OCI-LY3 (cell line): ENCODE measurements at regions not wholly inside any gene's neighbourhood (a gene's known extent, or its start where the extent isn't known, plus 50 kb on each side); places are given as distances from the start of the nearest gene placed in this dataset.

Experiments
- H2AFZ ChIP-seq: fragments of 200-600, 300-600 bp; shearing (Covaris generic); 2 replicates; pipeline ENCODE4 v1.6.0; 2014; ENCODE audit warnings: antibody characterized with exemption, low read depth, low read length
- H3K27ac ChIP-seq: fragments of 200-600, 300-600 bp; sonication (generic); 2 replicates; pipeline ENCODE4 v1.5.1; 2014; ENCODE audit warnings: mild to moderate bottlenecking, low read length, moderate library complexity, mixed read lengths
- H3K27me3 ChIP-seq: fragments of 200-600, 300-600 bp; sonication (generic); 2 replicates; pipeline ENCODE4 v1.6.1; 2014; ENCODE audit warnings: low read depth, low read length, mixed read lengths
- H3K36me3 ChIP-seq: fragments of 200-600, 300-600 bp; sonication (generic); replicated peaks from 2 replicates; pipeline ENCODE3; 2014; ENCODE audit warnings: low read depth, low read length, mixed read lengths
- H3K4me1 ChIP-seq: fragments of 300-600, 200-600 bp; sonication (generic); 2 replicates; pipeline ENCODE4 v1.6.1; 2014; ENCODE audit warnings: low read length, mixed read lengths
- H3K4me2 ChIP-seq: fragments of 200-600, 300-600 bp; sonication (generic); 2 replicates; pipeline ENCODE4 v1.6.1; 2014; ENCODE audit warnings: low read length, mixed read lengths
- H3K4me3 ChIP-seq: fragments of 300-600, 200-600 bp; sonication (generic); 2 replicates; pipeline ENCODE4 v1.5.1; 2014; ENCODE audit warnings: antibody characterized with exemption, mild to moderate bottlenecking, low read length, moderate library complexity
- H3K79me2 ChIP-seq: fragments of 300-600, 200-600 bp; shearing (Covaris generic); 2 replicates; pipeline ENCODE4 v1.6.1; 2014; ENCODE audit warnings: mild to moderate bottlenecking, low read length, mixed read lengths
- H3K9ac ChIP-seq: fragments of 300-600, 200-600 bp; shearing (Covaris generic); 2 replicates; pipeline ENCODE4 v1.6.0; 2014; ENCODE audit warnings: mild to moderate bottlenecking, low read length, moderate library complexity
- H3K9me3 ChIP-seq: fragments of 200-600, 300-600 bp; shearing (Covaris generic); 2 replicates; pipeline ENCODE4 v1.6.1; 2014; ENCODE audit warnings: low read length, mixed read lengths; ENCODE audit not compliant: insufficient read depth
- H4K20me1 ChIP-seq: fragments of 200-600, 300-600 bp; sonication (generic); 2 replicates; pipeline ENCODE4 v1.6.1; 2016; ENCODE audit warnings: low read length, mixed read lengths; ENCODE audit not compliant: insufficient read depth
- EZH2phosphoT487 ChIP-seq: fragments of 200-600 bp; shearing (Covaris generic); IDR thresholded peaks from 2 replicates; pipeline ENCODE4 v1.6.1; 2018; ENCODE audit warnings: antibody characterized with exemption, mixed run types, low read depth
- TF ChIP-seq, protein P1 (sequence below): fragments of 200-600, 300-600 bp; sonication (generic); IDR thresholded peaks from 2 replicates; pipeline ENCODE4 v1.5.1; 2014; ENCODE audit warnings: antibody characterized with exemption, low read length, low read depth

DNA sequence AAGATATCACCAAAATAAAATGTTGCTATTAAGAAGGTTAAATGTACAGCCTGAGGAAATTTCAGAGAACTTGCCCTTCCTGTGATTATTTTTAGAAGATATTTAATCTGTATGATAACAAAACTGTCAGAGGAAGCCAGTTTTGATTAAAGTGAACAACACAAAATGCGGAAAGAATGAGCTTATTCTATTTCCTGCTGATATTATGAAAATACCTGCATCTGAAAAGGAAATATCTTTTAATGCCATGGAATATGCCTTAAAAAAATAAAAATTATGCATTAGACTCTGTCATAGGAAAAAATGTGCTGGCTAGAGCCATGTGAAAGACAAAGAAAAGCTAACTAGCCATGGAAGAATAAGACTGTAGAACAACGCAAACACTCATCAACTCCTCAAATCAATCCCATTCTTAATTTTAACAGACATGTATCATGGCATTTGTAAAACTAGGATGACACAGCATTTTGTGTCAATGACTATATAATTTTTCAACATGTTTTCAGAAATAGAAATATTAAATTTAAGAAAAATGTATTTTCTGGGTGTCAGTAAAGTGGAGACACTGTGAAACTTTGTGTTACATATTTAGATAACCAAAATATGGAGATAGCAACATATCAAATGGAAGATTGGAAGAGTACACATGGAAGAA is 1768.2 kb downstream of the SUCLG1 start:
- H4K20me1 ChIP-seq, result no peaks in the 10 kb centered on the region
- H2AFZ ChIP-seq, result no peak overlapping the region
- no peak for TF ChIP-seq EZH2phosphoT487
- TF ChIP-seq, protein P1, sequence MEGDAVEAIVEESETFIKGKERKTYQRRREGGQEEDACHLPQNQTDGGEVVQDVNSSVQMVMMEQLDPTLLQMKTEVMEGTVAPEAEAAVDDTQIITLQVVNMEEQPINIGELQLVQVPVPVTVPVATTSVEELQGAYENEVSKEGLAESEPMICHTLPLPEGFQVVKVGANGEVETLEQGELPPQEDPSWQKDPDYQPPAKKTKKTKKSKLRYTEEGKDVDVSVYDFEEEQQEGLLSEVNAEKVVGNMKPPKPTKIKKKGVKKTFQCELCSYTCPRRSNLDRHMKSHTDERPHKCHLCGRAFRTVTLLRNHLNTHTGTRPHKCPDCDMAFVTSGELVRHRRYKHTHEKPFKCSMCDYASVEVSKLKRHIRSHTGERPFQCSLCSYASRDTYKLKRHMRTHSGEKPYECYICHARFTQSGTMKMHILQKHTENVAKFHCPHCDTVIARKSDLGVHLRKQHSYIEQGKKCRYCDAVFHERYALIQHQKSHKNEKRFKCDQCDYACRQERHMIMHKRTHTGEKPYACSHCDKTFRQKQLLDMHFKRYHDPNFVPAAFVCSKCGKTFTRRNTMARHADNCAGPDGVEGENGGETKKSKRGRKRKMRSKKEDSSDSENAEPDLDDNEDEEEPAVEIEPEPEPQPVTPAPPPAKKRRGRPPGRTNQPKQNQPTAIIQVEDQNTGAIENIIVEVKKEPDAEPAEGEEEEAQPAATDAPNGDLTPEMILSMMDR, result no peak
- H3K27ac ChIP-seq, result no peak overlapping the region
- H3K9ac ChIP-seq, result no peak overlapping the region
- no peaks in the 10 kb centered on the region for H3K27me3 ChIP-seq
- H3K36me3 ChIP-seq, result no peaks in the 10 kb centered on the region
- no peak overlapping the region for H3K4me2 ChIP-seq
- no peaks in the 10 kb centered on the region for H3K4me1 ChIP-seq
- H3K9me3 ChIP-seq, result no peaks in the 10 kb centered on the region
- H3K79me2 ChIP-seq, result no peaks in the 10 kb centered on the region
- no peak overlapping the region for H3K4me3 ChIP-seq

DNA sequence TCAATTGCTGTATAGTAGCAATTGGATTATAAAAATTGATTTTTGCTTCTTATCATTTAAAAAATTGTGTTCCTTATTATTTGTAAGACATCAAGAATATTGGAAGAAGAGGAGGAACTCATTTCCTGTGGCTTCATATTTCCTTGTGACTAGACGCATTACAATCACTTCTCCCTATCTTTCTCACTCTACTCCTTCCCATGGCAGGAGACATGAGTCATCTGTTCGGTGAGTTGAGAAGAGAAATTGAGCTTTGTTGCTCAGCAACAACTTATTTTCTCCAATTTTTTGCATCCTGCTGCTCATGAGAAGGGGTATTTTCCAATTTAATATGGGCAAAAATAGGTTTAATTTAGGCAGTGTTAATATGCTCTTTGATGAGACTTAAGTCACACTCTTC is 1783.9 kb downstream of the SUCLG1 start:
- Histone ChIP-seq H3K4me3 (no peak overlapping the region), H3K27me3 (no peaks in the 10 kb centered on the region), H2AFZ (no peak overlapping the region), H3K4me1 (no peaks in the 10 kb centered on the region), H3K9me3 (no peaks in the 10 kb centered on the region), H3K9ac (no peak overlapping the region), H3K79me2 (no peaks in the 10 kb centered on the region), H3K27ac (no peak overlapping the region), H3K4me2 (no peak overlapping the region), H3K36me3 (no peaks in the 10 kb centered on the region), H4K20me1 (no peaks in the 10 kb centered on the region)
- TF ChIP-seq EZH2phosphoT487, result no peak
- TF ChIP-seq, protein P1, result no peak

DNA sequence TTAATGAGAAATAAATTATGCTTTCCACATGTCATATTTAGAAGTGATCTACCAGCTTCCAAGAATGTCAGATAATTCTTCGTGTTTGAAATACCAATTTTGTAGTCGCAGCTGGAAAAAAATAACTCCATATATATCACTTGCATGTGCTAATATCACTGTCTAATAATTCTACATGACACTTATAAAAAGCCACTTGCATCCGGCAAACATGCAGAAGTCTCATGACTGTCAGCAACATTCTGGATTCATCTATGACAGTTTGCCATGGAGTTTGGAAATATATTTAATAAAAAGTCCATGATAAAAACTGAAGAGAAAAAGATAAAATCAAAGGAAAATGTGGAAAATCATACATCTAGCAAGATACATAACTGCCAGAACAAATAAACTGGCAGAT is 1784.4 kb downstream of the SUCLG1 start:
- Histone ChIP-seq H2AFZ (no peak overlapping the region), H4K20me1 (no peaks in the 10 kb centered on the region), H3K4me3 (no peak overlapping the region), H3K4me1 (no peaks in the 10 kb centered on the region), H3K36me3 (no peaks in the 10 kb centered on the region), H3K27ac (no peak overlapping the region), H3K9me3 (no peaks in the 10 kb centered on the region), H3K9ac (no peak overlapping the region), H3K27me3 (no peaks in the 10 kb centered on the region), H3K4me2 (no peak overlapping the region), H3K79me2 (no peaks in the 10 kb centered on the region)
- TF ChIP-seq, protein P1, result no peak
- TF ChIP-seq EZH2phosphoT487, result no peak

DNA sequence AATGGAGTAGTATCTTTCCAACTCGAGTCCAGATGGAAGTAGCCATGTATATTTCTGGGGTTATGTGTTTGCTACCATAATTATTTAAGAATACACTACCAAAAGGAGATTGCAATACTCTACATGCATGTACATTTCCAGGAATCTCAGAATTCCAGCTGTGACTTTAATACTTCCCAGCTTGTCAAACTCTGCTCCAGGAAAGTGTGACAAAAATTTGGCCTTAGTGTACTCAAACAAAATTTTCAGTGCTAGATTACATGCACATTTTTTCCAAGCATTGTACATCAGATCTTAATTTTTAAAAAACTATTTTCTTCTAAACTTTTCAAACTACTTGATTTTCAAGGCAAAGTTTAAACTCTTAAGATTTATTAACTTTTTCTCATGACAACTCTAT is 1791.6 kb downstream of the SUCLG1 start:
- no peak overlapping the region for H3K4me3 ChIP-seq
- no peak overlapping the region for H3K4me2 ChIP-seq
- TF ChIP-seq, protein P1, result no peak
- TF ChIP-seq EZH2phosphoT487, result no peak
- H3K9ac ChIP-seq, result no peak overlapping the region
- no peaks in the 10 kb centered on the region for H3K4me1 ChIP-seq
- no peak overlapping the region for H3K27ac ChIP-seq
- no peaks in the 10 kb centered on the region for H3K79me2 ChIP-seq
- no peaks in the 10 kb centered on the region for H3K27me3 ChIP-seq
- no peak overlapping the region for H2AFZ ChIP-seq
- no peaks in the 10 kb centered on the region for H4K20me1 ChIP-seq
- H3K36me3 ChIP-seq, result no peaks in the 10 kb centered on the region
- no peaks in the 10 kb centered on the region for H3K9me3 ChIP-seq
